HEK293 (cell line): ENCODE measurements at regions not wholly inside any gene's neighbourhood (a gene's known extent, or its start where the extent isn't known, plus 50 kb on each side); places are given as distances from the start of the nearest gene placed in this dataset.

Experiments
- CTCF ChIA-PET: fragments of 350-600 bp; formaldehyde crosslinking; extraction: SDS; loops from one replicate; lab custom pipeline; 2021; ENCODE audit warnings: antibody characterized with exemption; lab: Yijun Ruan, JAX
- POLR2A ChIA-PET: fragments of 300-600 bp; formaldehyde crosslinking; extraction: SDS; loops from one replicate; lab custom pipeline; 2020; ENCODE audit warnings: antibody characterized with exemption, inconsistent platforms; lab: Yijun Ruan, JAX
- H3K27ac ChIP-seq: fragments of 200-500 bp; sonication (Bioruptor generic); 2 replicates; pipeline ENCODE4 v1.5.1; 2014; ENCODE audit warnings: low read depth, low read length, control low read depth, inconsistent platforms; ENCODE audit errors: extremely low read depth
- H3K36me3 ChIP-seq, 2 experiments: fragments of 200-500 bp in 1 of 2; sonication (Bioruptor generic) in 1 of 2; 1 replicate in 1 of 2; 2 replicates in 1 of 2; pipeline ENCODE4 v1.5.1; 2014 to 2017; ENCODE audit warnings: inconsistent platforms in 2 of 2, low read length in 2 of 2; ENCODE audit not compliant: control insufficient read depth in 2 of 2, insufficient read depth in 1 of 2
- H3K4me1 ChIP-seq: fragments of 200-500 bp; sonication (Bioruptor generic); 2 replicates; pipeline ENCODE4 v1.5.1; 2014; ENCODE audit warnings: mild to moderate bottlenecking, low read length, inconsistent platforms; ENCODE audit not compliant: control insufficient read depth, insufficient read depth
- H3K4me3 ChIP-seq: 2 replicates; pipeline ENCODE4 v1.5.1; 2011; ENCODE audit warnings: low read depth, mild to moderate bottlenecking, control low read depth, low read length, moderate library complexity
- H3K9me3 ChIP-seq: fragments of 200-500 bp; sonication (Bioruptor generic); 2 replicates; pipeline ENCODE4 v1.5.1; 2014; ENCODE audit warnings: low read depth, low read length, inconsistent platforms; ENCODE audit not compliant: control insufficient read depth, insufficient read depth
- YY1 ChIP-seq: fragments of 450-650 bp; formaldehyde crosslinking; IDR thresholded peaks from 2 replicates; pipeline ENCODE4 v1.5.1; 2018; ENCODE audit warnings: missing biosample characterization, missing genetic modification characterization
- ZBTB20 ChIP-seq: fragments of 450-650 bp; formaldehyde crosslinking; IDR thresholded peaks from 2 replicates; pipeline ENCODE4 v1.5.1; 2016; ENCODE audit warnings: missing biosample characterization, missing genetic modification characterization
- ZBTB21 ChIP-seq: fragments of 450-650 bp; formaldehyde crosslinking; IDR thresholded peaks from 2 replicates; pipeline ENCODE4 v1.5.1; 2017; ENCODE audit warnings: missing biosample characterization, missing genetic modification characterization
- ZNF132 ChIP-seq: fragments of 450-650 bp; formaldehyde crosslinking; IDR thresholded peaks from 2 replicates; pipeline ENCODE4 v1.5.1; 2017; ENCODE audit warnings: missing biosample characterization, missing genetic modification characterization, borderline replicate concordance
- ZNF138 ChIP-seq: fragments of 450-650 bp; formaldehyde crosslinking; IDR thresholded peaks from 2 replicates; pipeline ENCODE4 v1.5.1; 2016; ENCODE audit warnings: missing biosample characterization, missing genetic modification characterization, borderline replicate concordance
- ZNF19 ChIP-seq: fragments of 450-650 bp; formaldehyde crosslinking; IDR thresholded peaks from 2 replicates; pipeline ENCODE4; 2016; ENCODE audit warnings: missing biosample characterization, missing genetic modification characterization, low read depth
- ZNF324 ChIP-seq: fragments of 450-650 bp; formaldehyde crosslinking; IDR thresholded peaks from 2 replicates; pipeline ENCODE4 v1.5.1; 2016; ENCODE audit warnings: missing biosample characterization, missing genetic modification characterization
- ZNF341 ChIP-seq: fragments of 450-650 bp; formaldehyde crosslinking; IDR thresholded peaks from 2 replicates; pipeline ENCODE4; 2016; ENCODE audit warnings: low read depth, missing biosample characterization, missing genetic modification characterization
- ZNF394 ChIP-seq: fragments of 450-650 bp; formaldehyde crosslinking; IDR thresholded peaks from 2 replicates; pipeline ENCODE4 v1.5.1; 2016; ENCODE audit warnings: missing biosample characterization, missing genetic modification characterization, mild to moderate bottlenecking, moderate library complexity, borderline replicate concordance
- ZNF501 ChIP-seq: fragments of 450-650 bp; formaldehyde crosslinking; IDR thresholded peaks from 2 replicates; pipeline ENCODE4 v1.5.1; 2016; ENCODE audit warnings: missing biosample characterization, missing genetic modification characterization
- ZNF529 ChIP-seq: fragments of 450-650 bp; formaldehyde crosslinking; IDR thresholded peaks from 2 replicates; pipeline ENCODE4 v1.5.1; 2017; ENCODE audit warnings: missing genetic modification characterization, missing biosample characterization; ENCODE audit not compliant: insufficient replicate concordance
- ZNF629 ChIP-seq: fragments of 450-650 bp; formaldehyde crosslinking; IDR thresholded peaks from 2 replicates; pipeline ENCODE4 v1.5.1; 2017; ENCODE audit warnings: missing biosample characterization, missing genetic modification characterization
- ZNF701 ChIP-seq: fragments of 450-650 bp; formaldehyde crosslinking; IDR thresholded peaks from 2 replicates; pipeline ENCODE4 v1.5.1; 2016; ENCODE audit warnings: missing biosample characterization, missing genetic modification characterization
- ZNF704 ChIP-seq: fragments of 450-650 bp; formaldehyde crosslinking; IDR thresholded peaks from 2 replicates; pipeline ENCODE4 v1.5.1; 2016; ENCODE audit warnings: missing biosample characterization, missing genetic modification characterization
- TF ChIP-seq, protein P1 (sequence below): fragments of 450-650 bp; formaldehyde crosslinking; IDR thresholded peaks from 2 replicates; pipeline ENCODE4 v1.5.1; 2017; ENCODE audit warnings: missing biosample characterization, missing genetic modification characterization
- TF ChIP-seq, protein P2 (sequence below): fragments of 450-650 bp; formaldehyde crosslinking; IDR thresholded peaks from 2 replicates; pipeline ENCODE4 v1.5.1; 2016; ENCODE audit warnings: missing biosample characterization, missing genetic modification characterization
- TF ChIP-seq, protein P3 (sequence below): fragments of 450-650 bp; formaldehyde crosslinking; IDR thresholded peaks from 2 replicates; pipeline ENCODE4 v1.5.1; 2016; ENCODE audit warnings: missing biosample characterization, missing genetic modification characterization, borderline replicate concordance

DNA sequence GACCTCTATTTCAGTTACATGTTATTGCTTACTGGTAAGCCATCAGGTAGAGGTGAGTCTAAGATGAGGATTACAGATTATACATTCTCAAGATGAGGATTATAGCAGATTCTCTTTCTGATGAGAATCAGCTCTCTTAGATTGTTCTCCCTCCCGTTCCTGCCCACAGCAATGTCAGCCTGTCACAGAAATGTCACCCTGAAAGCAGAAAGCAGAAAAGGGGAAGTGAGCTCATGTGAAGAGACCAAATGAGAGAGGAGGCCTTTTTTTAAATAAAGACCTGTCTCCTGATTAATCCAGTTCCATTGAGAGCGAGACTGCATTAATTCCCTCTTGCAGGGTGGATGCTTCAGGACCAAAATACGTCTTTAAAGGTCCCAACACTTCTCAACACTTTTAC lies 445.6 kb downstream of the KCTD12 start (continued):
- TF ChIP-seq, protein P1, sequence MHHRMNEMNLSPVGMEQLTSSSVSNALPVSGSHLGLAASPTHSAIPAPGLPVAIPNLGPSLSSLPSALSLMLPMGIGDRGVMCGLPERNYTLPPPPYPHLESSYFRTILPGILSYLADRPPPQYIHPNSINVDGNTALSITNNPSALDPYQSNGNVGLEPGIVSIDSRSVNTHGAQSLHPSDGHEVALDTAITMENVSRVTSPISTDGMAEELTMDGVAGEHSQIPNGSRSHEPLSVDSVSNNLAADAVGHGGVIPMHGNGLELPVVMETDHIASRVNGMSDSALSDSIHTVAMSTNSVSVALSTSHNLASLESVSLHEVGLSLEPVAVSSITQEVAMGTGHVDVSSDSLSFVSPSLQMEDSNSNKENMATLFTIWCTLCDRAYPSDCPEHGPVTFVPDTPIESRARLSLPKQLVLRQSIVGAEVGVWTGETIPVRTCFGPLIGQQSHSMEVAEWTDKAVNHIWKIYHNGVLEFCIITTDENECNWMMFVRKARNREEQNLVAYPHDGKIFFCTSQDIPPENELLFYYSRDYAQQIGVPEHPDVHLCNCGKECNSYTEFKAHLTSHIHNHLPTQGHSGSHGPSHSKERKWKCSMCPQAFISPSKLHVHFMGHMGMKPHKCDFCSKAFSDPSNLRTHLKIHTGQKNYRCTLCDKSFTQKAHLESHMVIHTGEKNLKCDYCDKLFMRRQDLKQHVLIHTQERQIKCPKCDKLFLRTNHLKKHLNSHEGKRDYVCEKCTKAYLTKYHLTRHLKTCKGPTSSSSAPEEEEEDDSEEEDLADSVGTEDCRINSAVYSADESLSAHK (tag by site-specific recombination), result no peak
- TF ChIP-seq, all 188 proteins: peak for 0

- no peaks in the 10 kb centered on the region for H3K9me3 ChIP-seq
- ChIA-PET CTCF (no interaction called here), POLR2A (no interaction called here)
- no peak overlapping the region for H3K4me3 ChIP-seq
- no peak overlapping the region for H3K27ac ChIP-seq
- H3K36me3 ChIP-seq, result no peaks in the 10 kb centered on the region
- H3K4me1 ChIP-seq, result no peaks in the 10 kb centered on the region
- no peak for TF ChIP-seq ZNF701 (tag by site-specific recombination)
- no peak for TF ChIP-seq ZNF394 (tag by site-specific recombination)
- TF ChIP-seq, protein P2, sequence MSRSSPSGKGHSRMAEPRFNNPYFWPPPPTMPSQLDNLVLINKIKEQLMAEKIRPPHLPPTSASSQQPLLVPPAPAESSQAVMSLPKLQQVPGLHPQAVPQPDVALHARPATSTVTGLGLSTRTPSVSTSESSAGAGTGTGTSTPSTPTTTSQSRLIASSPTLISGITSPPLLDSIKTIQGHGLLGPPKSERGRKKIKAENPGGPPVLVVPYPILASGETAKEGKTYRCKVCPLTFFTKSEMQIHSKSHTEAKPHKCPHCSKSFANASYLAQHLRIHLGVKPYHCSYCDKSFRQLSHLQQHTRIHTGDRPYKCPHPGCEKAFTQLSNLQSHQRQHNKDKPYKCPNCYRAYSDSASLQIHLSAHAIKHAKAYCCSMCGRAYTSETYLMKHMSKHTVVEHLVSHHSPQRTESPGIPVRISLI (tag by site-specific recombination), result no peak
- no peak for TF ChIP-seq YY1
- TF ChIP-seq ZNF138 (tag by site-specific recombination), result no peak
- TF ChIP-seq ZNF704 (tag by site-specific recombination), result no peak
- TF ChIP-seq ZBTB20, result no peak
- TF ChIP-seq ZBTB21 (tag by site-specific recombination), result no peak
These were observed 446.7 kb downstream of the KCTD12 start for GRCh38 chr13:76439546-76439945.

DNA sequence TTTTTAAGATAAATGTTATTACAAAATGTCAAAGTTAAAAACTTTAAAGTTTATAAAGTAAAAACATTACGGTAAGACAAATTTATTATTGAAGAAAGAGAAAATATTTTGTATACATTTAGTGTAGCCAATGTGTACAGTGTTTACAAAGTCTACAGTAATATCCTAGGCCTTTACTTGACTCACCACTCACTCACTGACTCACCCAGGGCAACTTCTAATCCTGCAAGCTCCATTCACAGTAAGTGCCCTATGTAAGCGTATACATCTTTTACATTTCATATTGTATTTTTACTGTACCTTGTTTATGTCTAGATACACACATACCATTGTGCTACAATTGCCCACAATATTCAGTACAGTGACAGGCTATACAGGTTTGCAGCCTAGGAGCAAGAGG lies 448.2 kb downstream of the KCTD12 start:
- TF ChIP-seq ZNF341 (tag by site-specific recombination), result no peak
- TF ChIP-seq, protein P3, sequence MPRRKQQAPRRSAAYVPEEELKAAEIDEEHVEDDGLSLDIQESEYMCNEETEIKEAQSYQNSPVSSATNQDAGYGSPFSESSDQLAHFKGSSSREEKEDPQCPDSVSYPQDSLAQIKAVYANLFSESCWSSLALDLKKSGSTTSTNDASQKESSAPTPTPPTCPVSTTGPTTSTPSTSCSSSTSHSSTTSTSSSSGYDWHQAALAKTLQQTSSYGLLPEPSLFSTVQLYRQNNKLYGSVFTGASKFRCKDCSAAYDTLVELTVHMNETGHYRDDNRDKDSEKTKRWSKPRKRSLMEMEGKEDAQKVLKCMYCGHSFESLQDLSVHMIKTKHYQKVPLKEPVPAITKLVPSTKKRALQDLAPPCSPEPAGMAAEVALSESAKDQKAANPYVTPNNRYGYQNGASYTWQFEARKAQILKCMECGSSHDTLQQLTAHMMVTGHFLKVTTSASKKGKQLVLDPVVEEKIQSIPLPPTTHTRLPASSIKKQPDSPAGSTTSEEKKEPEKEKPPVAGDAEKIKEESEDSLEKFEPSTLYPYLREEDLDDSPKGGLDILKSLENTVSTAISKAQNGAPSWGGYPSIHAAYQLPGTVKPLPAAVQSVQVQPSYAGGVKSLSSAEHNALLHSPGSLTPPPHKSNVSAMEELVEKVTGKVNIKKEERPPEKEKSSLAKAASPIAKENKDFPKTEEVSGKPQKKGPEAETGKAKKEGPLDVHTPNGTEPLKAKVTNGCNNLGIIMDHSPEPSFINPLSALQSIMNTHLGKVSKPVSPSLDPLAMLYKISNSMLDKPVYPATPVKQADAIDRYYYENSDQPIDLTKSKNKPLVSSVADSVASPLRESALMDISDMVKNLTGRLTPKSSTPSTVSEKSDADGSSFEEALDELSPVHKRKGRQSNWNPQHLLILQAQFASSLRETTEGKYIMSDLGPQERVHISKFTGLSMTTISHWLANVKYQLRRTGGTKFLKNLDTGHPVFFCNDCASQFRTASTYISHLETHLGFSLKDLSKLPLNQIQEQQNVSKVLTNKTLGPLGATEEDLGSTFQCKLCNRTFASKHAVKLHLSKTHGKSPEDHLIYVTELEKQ, result no peak
- TF ChIP-seq ZNF629 (tag by site-specific recombination), result no peak
- no peak for TF ChIP-seq ZNF529 (tag by site-specific recombination)
- TF ChIP-seq ZNF324 (tag by site-specific recombination), result no peak
- TF ChIP-seq ZNF132 (tag by site-specific recombination), result no peak
- no peak for TF ChIP-seq ZNF501
- TF ChIP-seq ZNF19 (tag by site-specific recombination), result no peak
- CTCF ChIA-PET, result no interaction called here
- Histone ChIP-seq H3K9me3 (no peaks in the 10 kb centered on the region), H3K36me3 (no peaks in the 10 kb centered on the region), H3K4me3 (no peak overlapping the region), H3K27ac (no peak overlapping the region), H3K4me1 (no peaks in the 10 kb centered on the region)
- POLR2A ChIA-PET, result no interaction called here
